DMS53 (cell line): ENCODE measurements at regions not wholly inside any gene's neighbourhood (a gene's known extent, or its start where the extent isn't known, plus 50 kb on each side); places are given as distances from the start of the nearest gene placed in this dataset.

ENCODE experiments used
- DNase-seq: peaks from one replicate; lab custom pipeline; 2025; lab: John Stamatoyannopoulos, UW

DNA sequence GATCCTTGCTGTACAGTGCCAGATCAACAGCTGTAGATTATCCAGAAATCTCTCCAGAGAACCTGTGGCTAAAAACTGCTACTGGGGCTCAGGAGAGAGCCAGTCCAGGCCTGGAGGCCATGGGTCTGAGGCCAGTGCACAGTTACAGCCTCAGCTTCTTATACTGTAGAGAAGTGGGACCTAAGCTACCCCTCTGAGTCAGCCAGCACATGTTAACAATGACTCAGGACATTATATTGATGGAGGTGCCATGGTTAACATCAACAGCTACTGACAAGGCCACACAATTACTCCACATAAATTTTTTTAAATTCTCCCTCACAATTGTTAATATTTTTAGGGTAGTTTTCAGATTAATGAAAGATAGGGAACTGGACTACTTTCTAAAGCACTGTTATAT lies 138.5 kb downstream of the RBM26 start:
- no peak for DNase-seq

DNA sequence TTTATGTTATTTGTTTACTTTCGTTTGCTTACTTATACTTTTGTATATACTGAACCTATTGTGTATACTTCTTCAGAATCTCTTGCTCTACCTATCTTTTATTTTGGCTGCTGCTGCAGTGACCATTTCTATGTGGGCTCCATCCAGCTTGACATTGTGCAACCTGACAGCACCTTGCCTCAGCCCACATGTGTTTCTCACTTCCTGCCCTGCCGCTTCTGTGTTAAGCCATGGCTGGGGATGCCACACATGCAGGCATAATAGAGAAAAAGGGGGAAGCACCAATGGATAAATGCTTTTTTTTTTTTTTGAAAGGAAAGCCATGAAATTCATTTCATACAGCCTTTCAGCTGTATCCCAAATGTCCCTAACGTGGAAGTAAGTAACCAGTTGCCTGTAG lies 147.6 kb downstream of the RBM26 start:
- DNase-seq, result no peak

DNA sequence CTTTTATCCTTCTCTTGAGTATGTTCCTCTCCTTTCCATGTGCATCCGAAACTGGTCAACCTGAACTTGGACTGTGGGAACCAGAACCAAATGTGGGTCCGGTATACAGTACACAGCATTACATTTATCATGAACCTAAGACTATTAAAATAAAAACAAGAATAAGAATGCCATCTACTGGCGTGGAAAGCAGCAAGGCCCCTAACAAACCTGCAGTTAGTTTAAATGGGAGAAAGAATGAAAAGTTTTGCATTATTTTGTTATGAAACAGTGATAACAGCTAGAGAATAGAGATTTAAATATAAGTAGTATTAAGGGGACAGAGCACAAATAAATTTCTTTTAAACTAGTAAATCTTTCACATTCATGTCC lies 159.5 kb downstream of the RBM26 start:
- DNase-seq, result peak; percentile 9

- peak; percentile 7 for DNase-seq
Measured at GRCh38 chr13:79245937-79246577, 160.0 kb downstream of the RBM26 start.

DNA sequence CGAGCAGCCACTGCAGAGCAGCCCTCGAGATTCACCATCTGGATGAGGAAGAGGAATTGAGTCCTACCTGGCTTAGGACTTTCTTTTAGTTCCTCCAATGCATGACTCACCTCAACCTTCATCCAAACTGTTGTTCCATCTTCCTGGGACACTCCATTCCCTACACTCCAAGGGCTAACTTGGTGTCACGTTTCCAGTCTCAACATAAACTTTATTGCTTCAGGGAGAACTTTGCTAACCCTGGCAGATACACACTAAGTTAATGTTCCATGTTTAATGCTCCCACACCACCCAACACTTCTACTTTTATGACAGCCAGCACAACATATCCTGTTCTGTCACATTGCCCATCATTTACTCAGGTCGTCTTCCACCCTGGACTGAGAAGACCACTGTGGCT lies 164.4 kb downstream of the RBM26 start:
- no peak for DNase-seq

DNA sequence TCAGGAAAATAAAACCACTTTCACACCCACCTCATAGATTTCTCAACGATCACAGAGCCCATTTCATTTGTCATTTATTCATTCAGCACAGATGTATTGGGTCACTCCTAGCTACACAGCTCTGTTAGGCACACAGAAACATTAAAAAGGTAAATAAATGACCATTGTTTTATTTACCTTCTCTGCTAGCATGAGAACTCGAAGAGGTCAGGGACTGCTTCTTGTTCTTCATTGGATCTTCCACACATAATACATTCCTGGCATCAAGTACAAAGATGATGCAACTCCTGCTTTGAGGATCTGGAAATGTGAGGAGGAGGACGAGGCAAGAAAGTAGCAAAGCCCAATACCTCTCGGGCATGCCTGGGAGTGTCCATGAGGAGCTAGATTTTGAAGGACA lies 168.1 kb downstream of the RBM26 start:
- peak; percentile 6 for DNase-seq

DNA sequence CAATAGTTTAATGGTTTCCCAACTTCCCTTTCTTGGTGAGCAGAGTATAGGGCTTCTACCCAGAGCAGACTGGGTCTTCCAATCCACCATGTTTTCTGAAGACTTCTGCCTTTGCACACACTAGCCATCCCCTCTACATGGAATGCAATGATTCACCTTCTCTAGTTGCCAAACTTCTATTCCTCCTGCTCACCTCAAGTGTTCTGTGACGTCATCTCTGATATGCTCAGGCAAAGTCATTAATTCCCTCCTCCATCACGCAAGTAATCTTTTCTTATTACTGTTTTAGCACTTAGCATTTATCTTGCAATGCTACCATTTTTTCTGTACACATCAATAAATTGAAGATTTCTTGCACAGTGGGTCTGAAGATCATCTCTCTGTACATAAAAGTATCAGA lies 174.2 kb downstream of the RBM26 start:
- DNase-seq, result no peak

GRCh38 chr13:79229761-79230160 lies 176.3 kb downstream of the RBM26 start:
- no peak for DNase-seq

GRCh38 chr13:79228972-79229371 lies 177.1 kb downstream of the RBM26 start:
- no peak for DNase-seq

- peak; percentile 48 for DNase-seq
Measured at GRCh38 chr13:79227418-79227817, 178.6 kb downstream of the RBM26 start.

DNA sequence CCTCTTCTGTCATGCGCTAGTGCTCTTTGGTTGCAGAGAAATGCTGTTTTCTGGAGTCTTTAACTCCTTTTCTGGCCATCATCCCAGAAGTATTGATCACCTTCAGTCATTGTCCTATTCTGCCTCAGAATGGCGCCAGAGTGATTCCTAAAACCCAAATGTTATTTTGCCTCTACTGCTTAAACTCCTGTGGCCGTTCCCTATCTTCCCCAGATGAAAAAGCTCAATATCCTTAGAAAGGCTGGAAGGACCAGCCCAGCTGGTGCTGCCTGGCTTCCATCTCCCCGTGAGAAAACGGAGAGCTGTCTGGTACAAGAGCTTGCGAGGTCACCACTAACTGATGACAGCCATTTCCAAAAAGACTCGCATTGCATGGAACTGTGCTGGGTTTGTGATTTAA lies 179.1 kb downstream of the RBM26 start:
- peak; percentile 21 for DNase-seq

- DNase-seq, result no peak
Measured at GRCh38 chr13:79226250-79226649, 179.8 kb downstream of the RBM26 start.

DNA sequence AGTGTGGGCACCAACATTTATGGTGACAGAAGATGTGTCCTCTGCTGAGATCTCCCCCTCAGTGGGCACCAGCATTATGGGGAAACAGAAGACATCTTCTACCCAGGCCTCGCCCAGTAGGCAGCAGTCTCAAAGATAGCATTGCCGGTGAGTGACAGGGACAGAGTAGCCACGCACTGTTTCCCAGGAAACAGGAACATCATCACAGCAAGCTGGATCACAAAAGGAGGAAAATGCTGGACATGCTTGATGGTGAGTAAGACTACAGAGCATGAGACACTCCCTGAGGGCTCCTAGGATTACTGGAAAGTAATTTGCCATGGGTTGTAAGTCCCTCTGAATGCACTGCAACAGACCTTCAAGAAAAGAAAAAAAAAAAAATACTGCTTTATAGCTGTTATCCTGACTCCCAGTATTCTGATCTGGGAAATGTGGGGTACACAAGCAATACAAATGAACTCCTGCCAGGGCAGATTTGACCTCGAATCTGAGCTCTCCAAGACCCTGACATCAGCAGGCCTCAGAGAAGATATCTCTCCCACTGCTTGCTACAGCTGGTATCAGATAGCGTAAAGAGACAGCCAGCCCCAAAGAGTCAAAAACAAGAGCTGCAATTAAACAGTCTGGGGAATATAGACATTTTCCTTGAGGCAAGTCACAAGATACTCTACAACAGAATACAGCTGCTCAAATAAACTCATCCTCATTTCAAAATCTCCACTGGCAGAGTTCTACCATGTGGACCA lies 180.4 kb downstream of the RBM26 start:
- peak; percentile 3 for DNase-seq

DNA sequence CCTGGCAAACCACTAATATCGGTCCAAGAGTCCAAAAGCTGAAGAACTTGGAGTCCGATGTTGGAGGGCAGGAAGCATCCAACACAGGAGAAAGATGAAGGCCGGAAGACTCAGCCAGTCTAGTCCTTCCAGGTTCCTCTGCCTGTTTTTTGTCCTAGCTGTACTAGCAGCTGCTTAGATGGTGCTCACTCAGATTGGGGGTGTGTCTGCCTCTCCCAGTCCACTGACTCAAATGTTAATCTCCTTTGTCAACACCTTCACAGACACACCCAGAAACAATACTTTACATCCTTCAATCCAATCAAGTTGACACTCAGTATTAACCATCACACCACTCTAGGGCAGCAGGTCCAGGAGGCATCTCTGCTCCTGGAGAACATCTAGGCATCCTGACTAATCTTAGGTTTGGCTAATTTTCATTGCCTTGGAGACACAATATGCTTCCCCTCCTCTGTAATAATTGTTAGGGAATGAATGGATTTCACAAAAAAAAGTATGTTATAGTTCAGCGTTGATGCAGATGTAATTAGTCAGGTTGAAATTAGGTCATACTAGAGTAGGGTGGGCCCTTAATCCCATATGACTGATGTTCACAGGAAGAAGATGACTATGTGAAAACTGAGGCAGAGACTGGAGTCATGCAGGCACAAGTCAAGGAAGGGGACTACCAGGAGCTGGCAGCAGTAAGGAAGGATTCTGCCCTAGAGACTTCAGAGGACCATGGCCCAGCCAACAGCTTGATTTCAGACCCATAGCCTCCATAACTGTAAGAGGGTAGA lies 183.4 kb downstream of the RBM26 start:
- DNase-seq, result no peak

- DNase-seq, result peak; percentile 70
Measured at GRCh38 chr13:79212064-79212619, 193.9 kb downstream of the RBM26 start.

GRCh38 chr13:79211377-79211776 lies 194.7 kb downstream of the RBM26 start:
- DNase-seq, result peak; percentile 26

- no peak for DNase-seq
Measured at GRCh38 chr13:79197933-79198332, 208.1 kb downstream of the RBM26 start.

DNA sequence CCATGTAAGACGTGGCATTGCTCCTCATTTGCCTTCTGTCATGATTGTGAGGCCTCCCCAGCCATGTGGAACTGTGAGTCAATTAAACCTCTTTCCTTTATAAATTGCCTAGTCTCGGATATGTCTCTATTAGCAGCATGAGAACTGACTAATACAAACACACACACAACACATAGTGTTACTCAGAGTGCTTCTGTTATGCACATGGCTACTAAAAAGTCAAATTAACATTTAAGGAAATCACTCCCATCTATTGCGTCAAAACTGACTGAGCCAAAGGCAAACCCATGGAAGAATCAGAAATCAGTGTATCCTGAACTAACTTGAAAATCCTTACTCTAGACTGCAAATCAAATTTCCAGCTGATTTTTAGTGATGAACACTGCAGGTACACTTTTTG lies 209.2 kb downstream of the RBM26 start:
- DNase-seq, result no peak

- no peak for DNase-seq
Measured at GRCh38 chr13:79196366-79196765, 209.7 kb downstream of the RBM26 start.

DNA sequence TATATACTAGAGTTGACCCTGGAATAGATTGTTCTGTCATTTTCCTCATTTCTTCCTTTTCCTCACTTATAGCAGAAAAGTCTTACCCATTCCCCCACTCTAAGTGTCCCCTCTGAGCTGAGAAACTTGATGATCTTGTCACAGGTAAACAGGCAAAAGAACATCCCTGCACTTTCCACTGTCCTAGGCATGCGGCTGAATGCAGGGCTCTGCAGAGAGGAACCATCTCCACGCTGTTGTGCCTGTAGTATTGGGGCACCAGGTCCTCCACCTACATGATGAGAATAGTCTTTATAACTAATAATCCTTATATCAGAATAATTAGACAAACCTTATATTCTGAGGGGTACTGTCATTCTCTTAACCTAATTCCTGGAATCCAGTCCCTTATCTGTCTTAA lies 211.3 kb downstream of the RBM26 start:
- DNase-seq, result no peak

- DNase-seq, result no peak
Measured at GRCh38 chr13:79194272-79194671, 211.8 kb downstream of the RBM26 start.

DNA sequence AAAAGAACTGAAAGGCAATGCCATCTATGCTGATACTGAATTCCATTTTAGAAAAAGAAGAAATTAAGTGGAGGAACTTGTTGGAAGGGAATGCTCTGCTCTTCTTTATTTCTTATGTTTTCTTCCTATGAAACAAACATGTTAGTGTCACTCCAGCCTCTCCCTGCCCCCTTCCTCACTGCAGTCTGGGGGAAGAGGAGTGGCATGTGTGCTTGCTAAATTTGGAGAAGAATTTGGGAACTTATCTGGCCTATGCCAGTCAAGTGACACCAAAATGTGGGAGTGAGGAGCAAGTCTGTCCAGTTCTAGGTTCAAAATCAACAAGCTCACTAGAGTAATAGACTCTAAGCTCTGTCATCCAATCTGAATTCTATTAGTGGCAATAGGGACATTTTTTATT lies 214.6 kb downstream of the RBM26 start:
- DNase-seq, result no peak

DNA sequence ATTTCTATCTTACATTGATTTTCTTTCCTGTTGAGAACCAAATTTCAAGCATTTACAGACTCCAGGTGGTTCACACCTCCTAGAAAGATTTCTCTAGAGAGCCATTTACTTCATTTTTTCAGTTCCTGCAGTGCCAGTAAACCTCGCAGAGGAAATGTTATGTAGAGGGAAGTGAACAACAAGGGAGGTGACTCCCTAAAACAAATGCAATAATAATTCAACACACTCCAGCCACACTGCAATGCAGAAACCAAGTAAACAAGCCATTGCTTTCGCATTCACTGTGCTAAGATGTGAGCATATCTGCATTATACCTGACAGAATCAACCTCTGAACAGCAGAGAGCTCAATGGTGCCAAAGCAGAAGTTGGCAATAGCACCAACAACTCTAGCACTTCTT lies 215.1 kb downstream of the RBM26 start:
- no peak for DNase-seq
